Coronary artery (tissue), 2 donors: ENCODE measurements at regions not wholly inside any gene's neighbourhood (a gene's known extent, or its start where the extent isn't known, plus 50 kb on each side); places are given as distances from the start of the nearest gene placed in this dataset.

Experiments
- DNase-seq: peaks from one replicate; pipeline ENCODE4 v3.0.0-alpha.2; 2017; ENCODE audit warnings: low spot score
- H3K27ac ChIP-seq, 2 donors: fragments of 200-600 bp; sonication (generic); one replicate each; pipeline ENCODE4 v1.5.1; 2016 to 2019
- H3K4me3 ChIP-seq: fragments of 200-600 bp; sonication (generic); 2 replicates; pipeline ENCODE4 v1.5.1; 2016; ENCODE audit warnings: mild to moderate bottlenecking, moderate library complexity
- TF ChIP-seq, protein P1 (sequence below): fragments of 200-600 bp; sonication (generic); IDR thresholded peaks from one replicate; pipeline ENCODE4 v1.5.1; 2019; ENCODE audit warnings: antibody characterized with exemption

GRCh38 chr2:224283466-224283965, 118.4 kb downstream of the FAM124B start:
- TF ChIP-seq, protein P1, sequence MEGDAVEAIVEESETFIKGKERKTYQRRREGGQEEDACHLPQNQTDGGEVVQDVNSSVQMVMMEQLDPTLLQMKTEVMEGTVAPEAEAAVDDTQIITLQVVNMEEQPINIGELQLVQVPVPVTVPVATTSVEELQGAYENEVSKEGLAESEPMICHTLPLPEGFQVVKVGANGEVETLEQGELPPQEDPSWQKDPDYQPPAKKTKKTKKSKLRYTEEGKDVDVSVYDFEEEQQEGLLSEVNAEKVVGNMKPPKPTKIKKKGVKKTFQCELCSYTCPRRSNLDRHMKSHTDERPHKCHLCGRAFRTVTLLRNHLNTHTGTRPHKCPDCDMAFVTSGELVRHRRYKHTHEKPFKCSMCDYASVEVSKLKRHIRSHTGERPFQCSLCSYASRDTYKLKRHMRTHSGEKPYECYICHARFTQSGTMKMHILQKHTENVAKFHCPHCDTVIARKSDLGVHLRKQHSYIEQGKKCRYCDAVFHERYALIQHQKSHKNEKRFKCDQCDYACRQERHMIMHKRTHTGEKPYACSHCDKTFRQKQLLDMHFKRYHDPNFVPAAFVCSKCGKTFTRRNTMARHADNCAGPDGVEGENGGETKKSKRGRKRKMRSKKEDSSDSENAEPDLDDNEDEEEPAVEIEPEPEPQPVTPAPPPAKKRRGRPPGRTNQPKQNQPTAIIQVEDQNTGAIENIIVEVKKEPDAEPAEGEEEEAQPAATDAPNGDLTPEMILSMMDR: no peak
- H3K4me3 ChIP-seq: no peak overlapping the region
- no peak overlapping the region for H3K27ac ChIP-seq
- DNase-seq: no peak

- no peak overlapping the region for H3K4me3 ChIP-seq
- no peak overlapping the region for H3K27ac ChIP-seq
- TF ChIP-seq, protein P1: no peak
- no peak for DNase-seq
Observed at GRCh38 chr2:224281374-224281773, 120.5 kb downstream of the FAM124B start.

GRCh38 chr2:224278531-224278930, 123.4 kb downstream of the FAM124B start:
- H3K27ac ChIP-seq: no peak overlapping the region
- DNase-seq: no peak
- TF ChIP-seq, protein P1: no peak
- no peak overlapping the region for H3K4me3 ChIP-seq

DNA sequence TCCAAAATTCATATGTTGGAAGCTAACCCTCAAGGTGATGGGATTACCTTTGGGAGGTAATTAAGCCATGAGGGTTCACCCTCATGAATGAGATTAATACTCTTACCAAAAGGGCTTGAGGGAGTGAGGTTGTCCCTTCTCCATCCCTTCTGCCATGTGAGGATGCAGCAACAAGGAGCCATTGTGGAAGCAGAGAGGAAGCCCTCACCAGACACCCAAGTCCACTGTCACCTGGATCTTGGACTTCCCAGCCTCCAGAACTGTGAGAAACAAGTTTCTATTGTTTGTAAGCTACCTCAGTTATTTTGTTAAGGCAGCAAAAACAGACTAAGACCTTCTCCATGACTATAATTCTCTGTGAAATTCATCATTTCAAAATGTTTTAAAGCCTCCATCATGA, 125.7 kb downstream of the FAM124B start:
- Histone ChIP-seq H3K27ac (no peak overlapping the region), H3K4me3 (no peak overlapping the region)
- TF ChIP-seq, protein P1: no peak
- no peak for DNase-seq

GRCh38 chr2:224272237-224272910, 129.5 kb downstream of the FAM124B start:
- H3K4me3 ChIP-seq: no peak overlapping the region
- TF ChIP-seq, protein P1: no peak
- no peak for DNase-seq
- no peak overlapping the region for H3K27ac ChIP-seq

GRCh38 chr2:224271617-224272236, 130.2 kb downstream of the FAM124B start:
- Histone ChIP-seq H3K4me3 (no peak overlapping the region), H3K27ac (no peak overlapping the region)
- TF ChIP-seq, protein P1: no peak
- no peak for DNase-seq

DNA sequence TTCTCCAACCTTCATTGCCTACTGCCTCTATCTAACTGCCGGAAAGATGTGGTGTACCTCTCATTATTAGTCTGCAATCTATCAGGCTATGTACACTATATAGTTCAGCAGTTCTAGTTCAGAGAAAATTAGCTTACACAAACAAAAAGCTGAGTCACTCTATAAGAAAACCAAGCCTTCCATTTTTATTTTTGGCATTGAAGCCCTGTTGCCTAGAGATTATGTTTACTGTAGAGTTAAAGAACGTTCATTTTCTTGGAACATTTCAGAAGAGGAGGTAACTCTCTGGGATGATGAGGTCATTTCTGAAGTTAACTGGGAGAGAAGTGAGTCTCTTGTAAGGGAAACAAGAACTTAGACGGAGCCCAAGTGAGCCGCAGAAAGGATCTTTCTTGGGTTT, 133.5 kb downstream of the FAM124B start:
- Histone ChIP-seq H3K4me3 (no peak overlapping the region), H3K27ac (peak overlapping the region in 1 of 2 donors; percentile 29)
- TF ChIP-seq, protein P1: no peak
- no peak for DNase-seq
